SU-DHL-6 (cell line): ENCODE measurements at regions not wholly inside any gene's neighbourhood (a gene's known extent, or its start where the extent isn't known, plus 50 kb on each side); places are given as distances from the start of the nearest gene placed in this dataset.

Experiments used
- H2AFZ ChIP-seq: fragments of 200-600 bp; sonication (generic); 2 replicates; pipeline ENCODE4 v1.6.1; 2014; ENCODE audit warnings: low read depth, mild to moderate bottlenecking, moderate library complexity, mixed read lengths, antibody characterized with exemption, low read length; ENCODE audit not compliant: severe bottlenecking
- H3F3A ChIP-seq: fragments of 200-600 bp; shearing (Covaris generic); 2 replicates; pipeline ENCODE4 v1.6.0; 2016; ENCODE audit warnings: antibody characterized with exemption, mild to moderate bottlenecking; ENCODE audit not compliant: insufficient read depth
- H3K27ac ChIP-seq: fragments of 200-600 bp; sonication (generic); 2 replicates; pipeline ENCODE4 v1.5.1; 2016; ENCODE audit warnings: low read depth, mild to moderate bottlenecking, low read length, moderate library complexity, mixed read lengths
- H3K27me3 ChIP-seq: fragments of 200-600 bp; sonication (generic), shearing (Covaris generic); 2 replicates; pipeline ENCODE4 v1.6.0; 2014; ENCODE audit warnings: mild to moderate bottlenecking, low read length
- H3K36me3 ChIP-seq: fragments of 200-600 bp; sonication (generic); 2 replicates; pipeline ENCODE4 v1.6.1; 2014; ENCODE audit warnings: mild to moderate bottlenecking, low read length, mixed read lengths
- H3K4me2 ChIP-seq: fragments of 300-600, 200-600 bp; shearing (Covaris generic), sonication (generic); 2 replicates; pipeline ENCODE4 v1.6.0; 2014; ENCODE audit warnings: low read length, low read depth, mild to moderate bottlenecking; ENCODE audit not compliant: poor library complexity, severe bottlenecking
- H3K4me3 ChIP-seq: fragments of 200-600 bp; sonication (generic); 2 replicates; pipeline ENCODE4 v1.5.1; 2014; ENCODE audit warnings: antibody characterized with exemption, low read length, mild to moderate bottlenecking, mixed read lengths; ENCODE audit not compliant: insufficient read depth, poor library complexity, severe bottlenecking
- H3K79me2 ChIP-seq: fragments of 200-600 bp; sonication (generic); 2 replicates; pipeline ENCODE4 v1.6.1; 2014; ENCODE audit warnings: mild to moderate bottlenecking, low read length, moderate library complexity; ENCODE audit not compliant: insufficient read depth
- H3K9ac ChIP-seq: fragments of 200-600 bp; sonication (generic); 2 replicates; pipeline ENCODE4 v1.7.0; 2014; ENCODE audit warnings: mild to moderate bottlenecking, low read length
- H3K9me2 ChIP-seq: fragments of 200-600 bp; sonication (generic); replicated peaks from 2 replicates; pipeline ENCODE4 v1.6.1; 2014; ENCODE audit warnings: low read length; ENCODE audit not compliant: insufficient read depth
- H3K9me3 ChIP-seq: fragments of 200-600 bp; sonication (generic); 2 replicates; pipeline ENCODE4 v1.6.1; 2014; ENCODE audit warnings: low read length, mixed read lengths; ENCODE audit not compliant: insufficient read depth
- H4K20me1 ChIP-seq: fragments of 200-600 bp; sonication (generic); 2 replicates; pipeline ENCODE4 v1.6.1; 2014; ENCODE audit warnings: low read depth, mild to moderate bottlenecking, antibody characterized with exemption, low read length, moderate library complexity, mixed read lengths
- EZH2phosphoT487 ChIP-seq: fragments of 200-600 bp; sonication (generic), shearing (Covaris generic); conservative IDR thresholded peaks from 2 replicates; pipeline ENCODE4 v1.6.1; 2018; ENCODE audit warnings: mild to moderate bottlenecking, antibody characterized with exemption, low read length, moderate library complexity, mixed read lengths
- TF ChIP-seq, protein P1 (sequence below): fragments of 200-600 bp; sonication (generic); IDR thresholded peaks from one replicate; pipeline ENCODE4 v1.5.1; 2017; ENCODE audit warnings: antibody characterized with exemption, mild to moderate bottlenecking, low read length, moderate library complexity; ENCODE audit not compliant: insufficient read depth, poor library complexity, severe bottlenecking

GRCh38 chr9:24391095-24391494 lies 154.6 kb downstream of the IZUMO3 start:
- Histone ChIP-seq H2AFZ (no peak overlapping the region), H3K4me3 (no peak overlapping the region), H3K9ac (no peak overlapping the region), H3K79me2 (no peaks in the 10 kb centered on the region), H3K27me3 (no peaks in the 10 kb centered on the region), H3K27ac (no peak overlapping the region), H3K36me3 (no peaks in the 10 kb centered on the region), H3F3A (no peaks in the 10 kb centered on the region), H3K9me2 (no peaks in the 10 kb centered on the region), H3K9me3 (no peaks in the 10 kb centered on the region), H3K4me2 (no peak overlapping the region), H4K20me1 (no peaks in the 10 kb centered on the region)
- TF ChIP-seq, protein P1, sequence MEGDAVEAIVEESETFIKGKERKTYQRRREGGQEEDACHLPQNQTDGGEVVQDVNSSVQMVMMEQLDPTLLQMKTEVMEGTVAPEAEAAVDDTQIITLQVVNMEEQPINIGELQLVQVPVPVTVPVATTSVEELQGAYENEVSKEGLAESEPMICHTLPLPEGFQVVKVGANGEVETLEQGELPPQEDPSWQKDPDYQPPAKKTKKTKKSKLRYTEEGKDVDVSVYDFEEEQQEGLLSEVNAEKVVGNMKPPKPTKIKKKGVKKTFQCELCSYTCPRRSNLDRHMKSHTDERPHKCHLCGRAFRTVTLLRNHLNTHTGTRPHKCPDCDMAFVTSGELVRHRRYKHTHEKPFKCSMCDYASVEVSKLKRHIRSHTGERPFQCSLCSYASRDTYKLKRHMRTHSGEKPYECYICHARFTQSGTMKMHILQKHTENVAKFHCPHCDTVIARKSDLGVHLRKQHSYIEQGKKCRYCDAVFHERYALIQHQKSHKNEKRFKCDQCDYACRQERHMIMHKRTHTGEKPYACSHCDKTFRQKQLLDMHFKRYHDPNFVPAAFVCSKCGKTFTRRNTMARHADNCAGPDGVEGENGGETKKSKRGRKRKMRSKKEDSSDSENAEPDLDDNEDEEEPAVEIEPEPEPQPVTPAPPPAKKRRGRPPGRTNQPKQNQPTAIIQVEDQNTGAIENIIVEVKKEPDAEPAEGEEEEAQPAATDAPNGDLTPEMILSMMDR: no peak
- TF ChIP-seq EZH2phosphoT487: no peak

DNA sequence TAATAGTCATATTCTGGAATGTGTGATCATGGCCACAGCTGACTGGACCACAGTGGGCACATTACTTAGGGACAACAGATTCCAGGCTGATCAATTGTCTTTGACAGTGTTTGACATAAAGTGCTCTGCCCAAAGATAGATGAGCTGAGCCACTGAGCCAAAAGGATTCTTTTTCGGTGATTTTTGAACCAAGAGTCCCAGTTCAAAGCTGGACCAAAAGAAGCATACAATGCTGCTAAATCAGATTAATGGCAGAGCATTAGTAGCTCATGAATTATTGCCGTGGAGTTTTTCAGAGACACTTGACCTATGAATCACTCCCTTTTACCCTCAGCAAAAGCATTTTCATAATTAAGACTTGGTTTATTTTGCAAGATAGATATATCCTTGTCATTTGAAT lies 160.6 kb downstream of the IZUMO3 start:
- no peaks in the 10 kb centered on the region for H3K79me2 ChIP-seq
- no peaks in the 10 kb centered on the region for H3K36me3 ChIP-seq
- H3K9me2 ChIP-seq: no peaks in the 10 kb centered on the region
- H3F3A ChIP-seq: no peaks in the 10 kb centered on the region
- H4K20me1 ChIP-seq: no peaks in the 10 kb centered on the region
- TF ChIP-seq, protein P1: no peak
- no peak overlapping the region for H3K4me2 ChIP-seq
- H3K9ac ChIP-seq: no peak overlapping the region
- no peak overlapping the region for H2AFZ ChIP-seq
- H3K4me3 ChIP-seq: no peak overlapping the region
- H3K27me3 ChIP-seq: no peaks in the 10 kb centered on the region
- no peak overlapping the region for H3K27ac ChIP-seq
- H3K9me3 ChIP-seq: no peaks in the 10 kb centered on the region

DNA sequence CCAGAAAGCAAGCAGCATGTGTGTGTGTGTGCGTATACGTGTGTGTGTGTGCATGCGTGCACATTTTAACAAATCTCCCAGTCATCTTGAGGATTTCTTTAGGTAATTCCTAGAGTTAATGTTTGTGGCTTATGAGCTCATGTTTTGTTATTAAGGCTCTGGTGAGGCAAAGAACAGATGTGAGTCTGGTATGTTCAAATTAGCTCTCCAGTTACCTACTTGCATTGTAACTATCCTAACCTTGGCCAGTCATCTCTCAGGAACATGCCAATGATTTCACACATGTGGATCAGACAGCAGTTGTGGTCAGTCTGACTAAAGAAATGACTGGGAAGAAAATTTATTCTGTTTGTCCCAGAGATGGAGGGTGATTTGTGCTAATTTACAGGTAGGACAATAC lies 163.1 kb downstream of the IZUMO3 start:
- H3K4me3 ChIP-seq: no peak overlapping the region
- H2AFZ ChIP-seq: no peak overlapping the region
- H3K79me2 ChIP-seq: no peaks in the 10 kb centered on the region
- H3K9me3 ChIP-seq: no peaks in the 10 kb centered on the region
- no peak overlapping the region for H3K9ac ChIP-seq
- no peak overlapping the region for H3K27ac ChIP-seq
- H3K27me3 ChIP-seq: no peaks in the 10 kb centered on the region
- no peaks in the 10 kb centered on the region for H3K9me2 ChIP-seq
- no peaks in the 10 kb centered on the region for H4K20me1 ChIP-seq
- no peaks in the 10 kb centered on the region for H3K36me3 ChIP-seq
- H3K4me2 ChIP-seq: no peak overlapping the region
- TF ChIP-seq EZH2phosphoT487: no peak
- TF ChIP-seq, protein P1: no peak
- H3F3A ChIP-seq: no peaks in the 10 kb centered on the region

GRCh38 chr9:24381205-24381604 lies 164.5 kb downstream of the IZUMO3 start:
- Histone ChIP-seq H3K9me2 (no peaks in the 10 kb centered on the region), H3K9ac (no peak overlapping the region), H3K27me3 (no peaks in the 10 kb centered on the region), H3K79me2 (no peaks in the 10 kb centered on the region), H3K9me3 (no peaks in the 10 kb centered on the region), H3K27ac (no peak overlapping the region), H4K20me1 (no peaks in the 10 kb centered on the region), H3K36me3 (no peaks in the 10 kb centered on the region), H3F3A (no peaks in the 10 kb centered on the region), H2AFZ (no peak overlapping the region), H3K4me2 (no peak overlapping the region), H3K4me3 (no peak overlapping the region)
- TF ChIP-seq EZH2phosphoT487: no peak
- TF ChIP-seq, protein P1: no peak
